ENCODE measurements at regions not wholly inside any gene's neighbourhood (a gene's known extent, or its start where the extent isn't known, plus 50 kb on each side); places are given as distances from the start of the nearest gene placed in this dataset.

GRCh38 chr14:65242732-65243134, 140.4 kb upstream of the MAX start (continued):
- no peak for TF ChIP-seq RCOR1 (IDR thresholded peaks at IDR 0.05; ENCODE audit: low read length)
- no peak for TF ChIP-seq EZH2phosphoT487 (IDR thresholded peaks at IDR 0.05; ENCODE audit: borderline replicate concordance, low read depth)
- TF ChIP-seq SMC3 (IDR thresholded peaks at IDR 0.05; ENCODE audit: low read depth, low read length): no peak

GRCh38 chr14:65243766-65244442, 141.6 kb upstream of the MAX start:
- H3K36me3 ChIP-seq (replicated peaks in 1 of 2; ENCODE audit: control insufficient read depth in 1 of 2, insufficient read depth in 2 of 2, low read length in 1 of 2): no peaks in the 10 kb centered on the region
- peaks cover 0 to 13% of the 10 kb centered on the region in 2 experiments; a peak in 2 of 4 replicates for H3K4me1 ChIP-seq (ENCODE audit: control insufficient read depth in 1 of 2, insufficient read depth in 2 of 2, low read depth in 1 of 2, low read length in 1 of 2)
- no peak overlapping the region; a peak in 1 of 4 replicates for H3K27ac ChIP-seq (ENCODE audit: low read depth in 2 of 2, low read length in 1 of 2)
- ChIA-PET CTCF (interaction anchor here (1.0 to 1.2 kb wide), 2 partner anchors 11 to 22 kb away, joined by 3 read pairs; no protein-coding TSS in a partner anchor), POLR2A (no interaction called here)
- no peak overlapping the region for H3K4me3 ChIP-seq (ENCODE audit: low read depth in 2 of 2, low read length in 1 of 2)
- no peaks in the 10 kb centered on the region for H3K79me2 ChIP-seq (ENCODE audit: insufficient read depth)
- no peak overlapping the region for H3K4me2 ChIP-seq
- DNase-seq: no peak
- 76% methylated on average over 7 of the region's 7 CpGs for WGBS (ENCODE audit: low lambda C conversion rate)
- no peaks in the 10 kb centered on the region for H4K20me1 ChIP-seq (ENCODE audit: insufficient read depth)
- no peaks in the 10 kb centered on the region for H3K9me3 ChIP-seq
- peak overlapping the region; percentile 82 for H2AFZ ChIP-seq (ENCODE audit: low read depth)
- H3K9ac ChIP-seq: no peak overlapping the region
- H3K27me3 ChIP-seq (ENCODE audit: insufficient read depth): no peaks in the 10 kb centered on the region
- TF ChIP-seq TEAD4 (IDR thresholded peaks at IDR 0.05; ENCODE audit: borderline replicate concordance, insufficient read depth): no peak
- no peak for TF ChIP-seq TCF12 (IDR thresholded peaks at IDR 0.05)
- TF ChIP-seq POLR2AphosphoS5 (IDR thresholded peaks at IDR 0.05; ENCODE audit: low read depth, low read length): no peak
- TF ChIP-seq USF1 (IDR thresholded peaks at IDR 0.05; ENCODE audit: borderline replicate concordance, low read depth): no peak
- no peak for TF ChIP-seq RCOR1 (IDR thresholded peaks at IDR 0.05; ENCODE audit: low read length)
- no peak for TF ChIP-seq GATA2 (CRISPR knock-in tag; IDR thresholded peaks at IDR 0.05)
- no peak for TF ChIP-seq YY1 (IDR thresholded peaks at IDR 0.05; ENCODE audit: low read depth)
- TF ChIP-seq EP300 (IDR thresholded peaks at IDR 0.05; ENCODE audit: borderline replicate concordance in 1 of 2, low read depth in 1 of 2, low read length in 1 of 2): no peak
- TF ChIP-seq SMC3 (IDR thresholded peaks at IDR 0.05; ENCODE audit: low read depth, low read length): no peak
- no peak for TF ChIP-seq ELF1 (IDR thresholded peaks at IDR 0.05)
- no peak for TF ChIP-seq MEF2A (IDR thresholded peaks at IDR 0.05; ENCODE audit: borderline replicate concordance, low read depth)
- no peak for TF ChIP-seq GABPA (IDR thresholded peaks at IDR 0.05; ENCODE audit: low read depth)
- no peak for TF ChIP-seq RFX5 (IDR thresholded peaks at IDR 0.05; ENCODE audit: low read length)
- TF ChIP-seq JUND (IDR thresholded peaks at IDR 0.05): no peak
- H3F3A ChIP-seq (replicated peaks; ENCODE audit: insufficient read depth): peaks cover 7% of the 10 kb centered on the region
- no peaks in the 10 kb centered on the region for H3K9me2 ChIP-seq

GRCh38 chr14:65249471-65250161, 147.3 kb upstream of the MAX start:
- Histone ChIP-seq H3K4me1 (ENCODE audit: control insufficient read depth in 1 of 2, insufficient read depth in 2 of 2, low read depth in 1 of 2, low read length in 1 of 2) (no peaks in the 10 kb centered on the region), H3K9me3 (no peaks in the 10 kb centered on the region), H2AFZ (ENCODE audit: low read depth) (no peak overlapping the region), H3K4me2 (no peak overlapping the region), H3K79me2 (ENCODE audit: insufficient read depth) (no peaks in the 10 kb centered on the region), H3K4me3 (ENCODE audit: low read depth in 2 of 2, low read length in 1 of 2) (no peak overlapping the region), H3K9me2 (no peaks in the 10 kb centered on the region), H3K27ac (ENCODE audit: low read depth in 2 of 2, low read length in 1 of 2) (no peak overlapping the region), H3K9ac (no peak overlapping the region), H4K20me1 (ENCODE audit: insufficient read depth) (no peaks in the 10 kb centered on the region), H3K27me3 (ENCODE audit: insufficient read depth) (no peaks in the 10 kb centered on the region), H3F3A (replicated peaks; ENCODE audit: insufficient read depth) (no peaks in the 10 kb centered on the region), H3K36me3 (replicated peaks in 1 of 2; ENCODE audit: control insufficient read depth in 1 of 2, insufficient read depth in 2 of 2, low read length in 1 of 2) (no peaks in the 10 kb centered on the region)
- CTCF ChIA-PET: interaction anchor here (0.5 kb wide), 1 partner anchor 111 kb away, joined by 3 read pairs; no protein-coding TSS in a partner anchor
- 80% methylated on average over 5 of the region's 5 CpGs for WGBS (ENCODE audit: low lambda C conversion rate)
- DNase-seq: no peak
- POLR2A ChIA-PET: no interaction called here
- no peak for TF ChIP-seq ZBTB33 (IDR thresholded peaks at IDR 0.05; ENCODE audit: borderline replicate concordance, low read depth)
- TF ChIP-seq TCF12 (IDR thresholded peaks at IDR 0.05): no peak
- TF ChIP-seq FOXM1 (IDR thresholded peaks at IDR 0.05; ENCODE audit: low read depth): no peak
- no peak for TF ChIP-seq SIN3A (IDR thresholded peaks at IDR 0.05; ENCODE audit: borderline replicate concordance, low read depth, low read length)
- TF ChIP-seq TEAD4 (IDR thresholded peaks at IDR 0.05; ENCODE audit: borderline replicate concordance, insufficient read depth): no peak
- TF ChIP-seq EZH2phosphoT487 (IDR thresholded peaks at IDR 0.05; ENCODE audit: borderline replicate concordance, low read depth): no peak
- TF ChIP-seq PBX3 (IDR thresholded peaks at IDR 0.05): no peak
- no peak for TF ChIP-seq CTCF (IDR thresholded peaks at IDR 0.05)

Data from SK-N-SH (cell line).